Calu3 (cell line): ENCODE measurements at regions not wholly inside any gene's neighbourhood (a gene's known extent, or its start where the extent isn't known, plus 50 kb on each side); places are given as distances from the start of the nearest gene placed in this dataset.

Experiments used
- BruUV-seq: library from RNA; stranded (reverse); fragments of 400-500 nt; replicated peaks from 2 replicates; lab custom pipeline; 2021; lab: Mats Ljungman, UMichigan
- CTCF ChIA-PET: fragments of 300-600 bp; sonication (Branson Sonifier 250); formaldehyde crosslinking; loops from one replicate; lab custom pipeline; 2022; ENCODE audit warnings: antibody characterized with exemption; lab: Charles Lee
- DNase-seq: peaks from one replicate; pipeline ENCODE4 v3.0.0; 2022
- H3K27ac Mint-ChIP-seq: one replicate; pipeline ENCODE4 v1.8.0; 2022; ENCODE audit warnings: mixed read lengths; ENCODE audit not compliant: unreplicated experiment
- H3K27me3 Mint-ChIP-seq: one replicate; pipeline ENCODE4 v1.8.0; 2022; ENCODE audit warnings: mixed read lengths; ENCODE audit not compliant: unreplicated experiment
- H3K36me3 Mint-ChIP-seq: one replicate; pipeline ENCODE4 v1.8.0; 2022; ENCODE audit warnings: mild to moderate bottlenecking, moderate library complexity, mixed read lengths; ENCODE audit not compliant: insufficient read depth, unreplicated experiment
- H3K4me1 Mint-ChIP-seq: one replicate; pipeline ENCODE4 v1.8.0; 2022; ENCODE audit warnings: mild to moderate bottlenecking, low read depth, mixed read lengths; ENCODE audit not compliant: unreplicated experiment
- H3K4me3 Mint-ChIP-seq: one replicate; pipeline ENCODE4 v1.8.0; 2022; ENCODE audit warnings: mild to moderate bottlenecking, low read depth, moderate library complexity, mixed read lengths; ENCODE audit not compliant: unreplicated experiment
- H3K9me3 Mint-ChIP-seq: one replicate; pipeline ENCODE4 v1.8.0; 2022; ENCODE audit warnings: low read depth, mixed read lengths; ENCODE audit not compliant: unreplicated experiment
- CTCF ChIP-seq: fragments of 200-600 bp; IDR thresholded peaks from one replicate; pipeline ENCODE4 v1.8.0; 2022; ENCODE audit warnings: antibody characterized with exemption; ENCODE audit not compliant: unreplicated experiment
- intact Hi-C: fragments of 100-400 bp; cut with micrococcal nuclease; formaldehyde crosslinking; loops from one replicate; pipeline ENCODE4 v1.10.0; 2022; ENCODE audit not compliant: unreplicated experiment

GRCh38 chr22:48199667-48200066, 1437.2 kb downstream of the TBC1D22A start:
- Mint-ChIP-seq H3K4me1 (no peaks in the 10 kb centered on the region), H3K4me3 (no peak overlapping the region), H3K27ac (no peak overlapping the region), H3K27me3 (no peaks in the 10 kb centered on the region), H3K9me3 (peaks cover 32% of the 10 kb centered on the region), H3K36me3 (no peaks in the 10 kb centered on the region)
- TF ChIP-seq CTCF, result no peak
- CTCF ChIA-PET, result no interaction called here
- no peak for DNase-seq
- intact Hi-C loops, result no loop called here
- no TSS peak for BruUV-seq

GRCh38 chr22:48198489-48199459, 1436.3 kb downstream of the TBC1D22A start:
- no peak for TF ChIP-seq CTCF
- CTCF ChIA-PET, result no interaction called here

GRCh38 chr22:48197189-48197690, 1434.8 kb downstream of the TBC1D22A start:
- peaks cover 28% of the 10 kb centered on the region for H3K9me3 Mint-ChIP-seq
- no peak for TF ChIP-seq CTCF
- no peaks in the 10 kb centered on the region for H3K4me1 Mint-ChIP-seq
- H3K36me3 Mint-ChIP-seq, result no peaks in the 10 kb centered on the region
- H3K27ac Mint-ChIP-seq, result no peak overlapping the region
- H3K4me3 Mint-ChIP-seq, result no peak overlapping the region
- CTCF ChIA-PET, result no interaction called here
- no peaks in the 10 kb centered on the region for H3K27me3 Mint-ChIP-seq
- intact Hi-C loops, result no loop called here
- no peak for DNase-seq
- BruUV-seq, result no TSS peak

More at GRCh38 chr22:48198489-48199459, 1436.3 kb downstream of the TBC1D22A start:
- Mint-ChIP-seq H3K4me1 (no peaks in the 10 kb centered on the region), H3K27ac (no peak overlapping the region), H3K4me3 (no peak overlapping the region), H3K27me3 (no peaks in the 10 kb centered on the region), H3K9me3 (peaks cover 32% of the 10 kb centered on the region), H3K36me3 (no peaks in the 10 kb centered on the region)
- DNase-seq, result no peak
- no TSS peak for BruUV-seq
- intact Hi-C loops, result no loop called here

GRCh38 chr22:48192920-48193319, 1430.5 kb downstream of the TBC1D22A start:
- H3K27ac Mint-ChIP-seq, result no peak overlapping the region
- H3K9me3 Mint-ChIP-seq, result peaks cover 24% of the 10 kb centered on the region
- H3K27me3 Mint-ChIP-seq, result no peaks in the 10 kb centered on the region
- DNase-seq, result no peak
- intact Hi-C loops, result no loop called here
- no peak overlapping the region for H3K4me3 Mint-ChIP-seq
- H3K36me3 Mint-ChIP-seq, result no peaks in the 10 kb centered on the region
- CTCF ChIA-PET, result no interaction called here
- no peak for TF ChIP-seq CTCF
- no TSS peak for BruUV-seq
- no peaks in the 10 kb centered on the region for H3K4me1 Mint-ChIP-seq
